ENCODE measurements at regions not wholly inside any gene's neighbourhood (a gene's known extent, or its start where the extent isn't known, plus 50 kb on each side); places are given as distances from the start of the nearest gene placed in this dataset.

- H4K20me1 ChIP-seq (ENCODE audit: insufficient read depth, poor library complexity, severe bottlenecking), result no peaks in the 10 kb centered on the region
- no peak overlapping the region for H3K4me2 ChIP-seq
- no peak for DNase-seq (ENCODE audit: low spot score)
- H3K9me2 ChIP-seq (replicated peaks; ENCODE audit: insufficient read depth), result no peaks in the 10 kb centered on the region
- H3K36me3 ChIP-seq (replicated peaks; ENCODE audit: insufficient read depth, low read depth), result no peaks in the 10 kb centered on the region
- H3K27me3 ChIP-seq, result peaks cover 26% of the 10 kb centered on the region
- no peak overlapping the region for H3K4me3 ChIP-seq
- 86% methylated on average over 33 of the region's 33 CpGs for WGBS (ENCODE audit: low lambda C conversion rate, missing lambda C conversion rate)
- TF ChIP-seq CTCF (IDR thresholded peaks at IDR 0.05; ENCODE audit: poor library complexity) (no peak), EZH2phosphoT487 (IDR thresholded peaks at IDR 0.05; ENCODE audit: low read depth, severe bottlenecking, unreplicated experiment) (no peak), EZH2 (IDR thresholded peaks at IDR 0.05; ENCODE audit: borderline replicate concordance) (no peak)
- no peaks in the 10 kb centered on the region for H3K9me3 ChIP-seq (ENCODE audit: low read depth)
- H2AFZ ChIP-seq, result no peak overlapping the region
- H3K79me2 ChIP-seq, result no peaks in the 10 kb centered on the region
- no peaks in the 10 kb centered on the region for H3K4me1 ChIP-seq (ENCODE audit: insufficient read depth)
- H3K27ac ChIP-seq, result no peak overlapping the region
Measured at GRCh38 chr10:131440405-131441360, 129.2 kb upstream of the TCERG1L start.

DNA sequence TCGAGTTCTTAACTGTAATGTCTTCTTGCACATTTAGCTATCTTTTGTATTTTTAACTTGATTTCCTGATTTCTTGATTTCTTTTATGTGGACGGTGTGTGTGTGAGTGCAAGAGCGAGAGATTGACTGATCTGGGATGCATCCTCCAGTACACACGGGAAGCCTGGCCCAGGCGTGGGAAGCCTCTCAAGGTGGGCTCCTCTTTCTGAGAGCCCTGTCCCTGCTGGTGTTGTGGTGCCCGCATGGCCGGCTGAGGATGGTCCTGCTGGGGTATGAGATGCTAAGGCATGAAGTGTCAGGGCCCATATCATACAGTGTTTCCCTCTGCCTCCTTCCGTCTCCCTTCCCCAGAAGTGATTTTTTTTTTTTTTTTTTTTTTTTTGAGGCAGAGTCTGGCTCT, 130.8 kb upstream of the TCERG1L start:
- no peak overlapping the region for H3K27ac ChIP-seq
- TF ChIP-seq EZH2phosphoT487 (IDR thresholded peaks at IDR 0.05; ENCODE audit: low read depth, severe bottlenecking, unreplicated experiment), result no peak
- H3K36me3 ChIP-seq (replicated peaks; ENCODE audit: insufficient read depth, low read depth), result no peaks in the 10 kb centered on the region
- no peaks in the 10 kb centered on the region for H3K4me1 ChIP-seq (ENCODE audit: insufficient read depth)
- no peaks in the 10 kb centered on the region for H3K79me2 ChIP-seq
- H3K4me2 ChIP-seq, result no peak overlapping the region
- H3K4me3 ChIP-seq, result no peak overlapping the region
- H2AFZ ChIP-seq, result no peak overlapping the region
- H3K9me2 ChIP-seq (replicated peaks; ENCODE audit: insufficient read depth), result no peaks in the 10 kb centered on the region
- no peaks in the 10 kb centered on the region for H3K9me3 ChIP-seq (ENCODE audit: low read depth)
- WGBS (ENCODE audit: low lambda C conversion rate, missing lambda C conversion rate), result 90% methylated on average over 8 of the region's 8 CpGs
- no peaks in the 10 kb centered on the region for H4K20me1 ChIP-seq (ENCODE audit: insufficient read depth, poor library complexity, severe bottlenecking)
- H3K27me3 ChIP-seq, result peaks cover 26% of the 10 kb centered on the region
- no peak for DNase-seq (ENCODE audit: low spot score)

- Histone ChIP-seq H3K4me1 (ENCODE audit: insufficient read depth) (no peaks in the 10 kb centered on the region), H3K27me3 (peaks cover 23% of the 10 kb centered on the region), H3K79me2 (no peaks in the 10 kb centered on the region), H3K27ac (no peak overlapping the region), H3K36me3 (replicated peaks; ENCODE audit: insufficient read depth, low read depth) (no peaks in the 10 kb centered on the region), H3K9me2 (replicated peaks; ENCODE audit: insufficient read depth) (no peaks in the 10 kb centered on the region), H4K20me1 (ENCODE audit: insufficient read depth, poor library complexity, severe bottlenecking) (no peaks in the 10 kb centered on the region), H3K4me2 (no peak overlapping the region), H3K4me3 (no peak overlapping the region), H2AFZ (no peak overlapping the region), H3K9me3 (ENCODE audit: low read depth) (no peaks in the 10 kb centered on the region)
- TF ChIP-seq EZH2 (IDR thresholded peaks at IDR 0.05; ENCODE audit: borderline replicate concordance) (no peak), CTCF (IDR thresholded peaks at IDR 0.05; ENCODE audit: poor library complexity) (no peak), EZH2phosphoT487 (IDR thresholded peaks at IDR 0.05; ENCODE audit: low read depth, severe bottlenecking, unreplicated experiment) (no peak)
- no peak for DNase-seq (ENCODE audit: low spot score)
Measured at GRCh38 chr10:131444286-131444685, 132.8 kb upstream of the TCERG1L start.

GRCh38 chr10:131444862-131445461, 133.4 kb upstream of the TCERG1L start:
- no peak overlapping the region for H2AFZ ChIP-seq
- TF ChIP-seq CTCF (IDR thresholded peaks at IDR 0.05; ENCODE audit: poor library complexity) (no peak), EZH2phosphoT487 (IDR thresholded peaks at IDR 0.05; ENCODE audit: low read depth, severe bottlenecking, unreplicated experiment) (no peak), EZH2 (IDR thresholded peaks at IDR 0.05; ENCODE audit: borderline replicate concordance) (no peak)
- no peak overlapping the region for H3K27ac ChIP-seq
- no peaks in the 10 kb centered on the region for H3K36me3 ChIP-seq (replicated peaks; ENCODE audit: insufficient read depth, low read depth)
- no peak for DNase-seq (ENCODE audit: low spot score)
- H3K4me2 ChIP-seq, result no peak overlapping the region
- H4K20me1 ChIP-seq (ENCODE audit: insufficient read depth, poor library complexity, severe bottlenecking), result no peaks in the 10 kb centered on the region
- WGBS (ENCODE audit: low lambda C conversion rate, missing lambda C conversion rate), result 78% methylated on average over 12 of the region's 12 CpGs
- H3K4me1 ChIP-seq (ENCODE audit: insufficient read depth), result no peaks in the 10 kb centered on the region
- no peak overlapping the region for H3K4me3 ChIP-seq
- no peaks in the 10 kb centered on the region for H3K9me3 ChIP-seq (ENCODE audit: low read depth)
- no peaks in the 10 kb centered on the region for H3K79me2 ChIP-seq
- peaks cover 17% of the 10 kb centered on the region for H3K27me3 ChIP-seq
- H3K9me2 ChIP-seq (replicated peaks; ENCODE audit: insufficient read depth), result no peaks in the 10 kb centered on the region
